ENCODE measurements at regions not wholly inside any gene's neighbourhood (a gene's known extent, or its start where the extent isn't known, plus 50 kb on each side); places are given as distances from the start of the nearest gene placed in this dataset.

DNA sequence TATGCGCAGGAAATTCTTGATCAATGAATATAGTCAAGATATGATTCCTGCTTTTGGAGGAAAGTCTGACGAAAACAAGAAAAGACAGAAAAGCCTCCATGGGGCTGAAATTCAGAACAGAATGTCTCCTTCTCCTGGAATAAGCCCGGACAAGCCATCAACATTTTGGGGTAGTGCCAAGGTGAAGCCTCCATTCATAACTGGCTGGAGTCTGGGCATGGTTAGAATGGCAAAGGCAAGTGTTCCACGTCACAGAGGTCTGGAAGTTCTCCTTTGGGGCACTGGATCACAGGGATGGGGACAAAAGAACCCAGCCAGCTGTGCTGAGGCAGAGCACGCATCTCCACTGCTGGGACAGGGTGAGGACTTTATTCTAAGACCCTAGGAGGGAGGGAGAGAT lies 505.7 kb downstream of the CMPK2 start:
- no peak for DNase-seq

DNA sequence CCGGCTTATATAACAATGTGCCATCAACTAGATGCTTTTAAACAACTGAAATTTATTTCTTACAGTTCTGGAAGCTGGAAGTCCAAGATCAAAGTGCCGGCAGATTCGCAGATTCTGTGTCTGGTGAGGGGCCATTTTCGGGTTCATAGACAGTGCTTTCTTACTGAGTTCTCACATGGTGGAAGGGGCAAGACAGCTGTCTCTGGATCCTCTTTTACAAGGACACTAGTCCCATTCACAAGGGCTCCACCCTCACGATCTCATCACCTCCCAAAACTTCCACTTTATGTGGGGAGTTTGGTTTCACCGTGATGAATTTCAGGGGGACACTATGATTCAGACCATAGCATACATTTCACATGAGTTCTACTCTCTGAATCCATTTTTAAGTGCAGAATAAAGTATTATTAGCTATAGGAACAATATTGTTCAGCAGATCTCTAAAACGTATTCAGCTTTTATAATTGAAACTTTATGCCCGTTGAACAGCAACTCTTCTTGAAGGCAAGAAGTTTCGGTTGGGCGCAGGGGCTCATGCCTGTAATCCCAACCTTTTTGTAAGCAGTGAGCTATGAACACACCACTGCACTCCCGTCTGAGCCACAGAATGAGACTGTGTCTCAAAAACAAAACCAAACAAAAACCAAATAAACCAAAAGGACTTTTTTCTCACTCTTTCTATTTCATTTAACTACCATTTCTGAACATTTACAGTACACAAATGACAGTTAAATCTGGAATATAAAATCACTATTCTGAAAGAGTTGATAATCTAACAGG lies 502.8 kb downstream of the CMPK2 start:
- no peak for DNase-seq

DNA sequence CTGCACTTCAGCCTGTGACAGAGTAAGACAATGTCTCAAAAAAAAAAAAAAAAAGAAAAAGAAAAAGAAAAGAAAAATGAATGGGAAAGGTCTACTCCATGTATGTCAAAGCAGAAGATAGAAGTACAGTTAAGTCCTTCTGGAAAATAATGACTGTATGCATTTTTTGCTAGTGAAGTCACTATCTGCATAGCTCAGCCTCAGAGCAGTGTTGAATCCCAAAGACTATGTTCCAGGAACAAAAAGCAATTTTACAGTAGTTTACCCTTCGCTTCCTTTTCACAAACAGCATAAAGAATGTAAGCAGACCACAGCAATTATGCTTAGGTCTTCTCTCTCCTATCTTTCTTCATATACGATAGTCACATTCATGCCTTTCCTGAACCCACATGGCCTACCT lies 497.4 kb downstream of the CMPK2 start:
- no peak for DNase-seq

DNA sequence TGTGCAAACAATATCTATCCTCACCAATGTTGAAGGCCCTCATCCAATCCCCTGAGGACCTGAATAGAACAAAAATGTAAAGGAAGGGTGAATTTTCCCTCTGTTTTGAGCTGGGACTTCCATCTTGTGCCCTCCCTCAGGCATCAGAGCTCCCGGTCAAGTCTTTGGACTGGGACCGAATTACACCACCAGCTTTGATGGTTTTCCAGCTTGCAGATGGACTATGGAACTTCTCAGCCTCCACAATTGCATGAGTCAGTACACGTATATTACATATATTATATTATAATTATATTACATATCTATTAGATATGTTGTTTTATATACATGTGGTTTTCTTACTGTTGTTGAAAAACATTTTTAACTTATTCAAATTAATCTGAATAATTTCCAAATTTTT lies 496.4 kb downstream of the CMPK2 start:
- DNase-seq = no peak

DNA sequence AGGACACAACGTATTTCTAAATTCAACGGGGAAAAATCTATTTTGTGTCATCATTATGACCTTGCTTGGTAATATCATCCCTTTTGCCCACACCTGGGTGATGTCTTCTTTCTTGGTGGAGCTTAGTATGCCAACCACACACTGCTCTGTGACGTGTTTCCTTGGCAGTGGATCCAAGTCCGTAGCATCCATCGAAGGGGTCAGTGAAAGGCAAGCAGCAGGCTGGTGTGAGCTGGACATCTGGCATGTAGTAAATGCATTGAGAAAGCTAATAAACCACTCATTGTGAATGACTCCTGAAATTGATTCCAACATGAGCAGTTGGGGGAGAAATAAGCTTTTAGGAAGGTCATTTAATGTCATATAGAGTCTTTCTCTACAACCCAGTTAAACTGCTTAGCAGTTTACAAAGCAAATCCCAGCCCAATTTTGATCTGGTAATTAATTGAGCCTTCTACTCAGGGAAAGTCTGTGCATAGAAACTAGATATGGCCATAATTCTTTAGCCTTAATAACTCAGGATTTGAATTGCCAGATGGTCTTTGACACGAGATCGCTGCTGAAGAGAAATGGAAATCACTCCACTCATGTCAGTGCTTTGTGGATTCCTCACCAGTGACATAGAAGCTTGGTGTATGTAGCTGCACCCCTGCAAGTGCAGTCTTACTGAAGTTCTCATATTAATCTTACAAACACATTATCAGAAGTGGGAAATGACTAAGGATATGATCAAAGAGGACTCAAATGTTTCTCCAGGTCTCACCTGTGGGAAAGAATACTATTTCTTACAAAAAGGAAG lies 494.8 kb downstream of the CMPK2 start:
- DNase-seq = no peak

DNA sequence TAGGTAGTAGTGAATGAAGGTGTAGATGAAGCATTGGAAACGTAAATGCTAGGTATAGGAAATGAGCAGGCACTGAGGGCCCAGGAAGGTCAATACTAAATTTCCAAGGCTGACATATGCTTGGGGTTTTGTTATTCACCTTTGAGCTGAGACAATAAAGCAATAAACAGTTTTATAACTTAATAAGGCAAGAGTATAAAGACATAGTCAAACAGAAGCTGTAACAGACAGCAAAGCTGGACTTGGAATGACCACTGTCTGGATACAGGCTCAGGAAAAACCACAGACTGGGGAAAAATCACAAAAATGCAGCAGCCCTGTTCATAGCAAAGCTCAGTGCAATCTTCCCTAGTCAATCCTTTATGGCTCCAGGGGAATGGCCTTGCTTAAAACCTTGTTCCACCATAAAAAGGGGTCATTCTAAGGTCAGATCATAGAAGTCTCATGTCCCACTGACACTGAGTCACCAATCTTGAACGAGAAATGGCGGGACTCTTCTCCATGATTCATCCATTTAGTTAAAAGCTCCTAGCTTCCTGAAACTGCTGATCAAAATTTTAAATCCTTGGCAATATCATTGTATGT lies 493.3 kb downstream of the CMPK2 start:
- no peak for DNase-seq

DNA sequence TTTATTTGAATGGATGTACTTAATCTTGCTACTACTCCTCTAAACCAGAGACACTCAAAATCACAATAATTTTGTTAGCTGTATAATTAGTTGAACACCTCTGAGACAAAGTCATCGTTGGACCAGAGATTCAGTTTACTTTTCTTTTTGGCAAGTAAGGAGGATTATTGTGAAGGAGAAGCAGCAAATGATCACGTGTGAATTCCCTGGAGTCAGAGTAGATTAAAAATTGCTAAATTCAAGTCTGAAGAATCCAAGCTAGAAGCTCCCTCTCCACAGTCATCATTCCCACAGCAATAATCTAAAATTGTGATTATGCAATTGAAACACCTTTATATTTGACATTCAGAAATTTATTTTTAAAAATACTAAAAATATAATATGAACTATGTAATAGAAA lies 484.4 kb downstream of the CMPK2 start:
- DNase-seq = no peak

DNA sequence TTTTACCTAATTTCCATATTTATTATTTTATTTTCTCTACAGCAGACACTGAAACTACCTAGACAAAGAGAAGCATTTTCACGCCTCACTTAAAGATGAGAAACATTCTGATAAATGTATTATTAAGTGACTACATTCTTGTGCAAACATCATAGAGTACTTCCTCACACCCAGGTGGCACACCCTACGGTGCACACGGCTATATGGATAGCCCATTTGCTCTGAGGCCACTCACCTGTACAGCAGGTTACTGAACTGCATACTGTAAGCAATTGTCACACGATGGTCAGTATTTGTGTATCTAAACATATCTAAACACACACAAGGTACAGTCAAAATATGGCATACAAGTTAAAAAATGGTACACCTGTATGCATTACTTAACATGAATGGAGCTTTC lies 481.4 kb downstream of the CMPK2 start:
- no peak for DNase-seq

DNA sequence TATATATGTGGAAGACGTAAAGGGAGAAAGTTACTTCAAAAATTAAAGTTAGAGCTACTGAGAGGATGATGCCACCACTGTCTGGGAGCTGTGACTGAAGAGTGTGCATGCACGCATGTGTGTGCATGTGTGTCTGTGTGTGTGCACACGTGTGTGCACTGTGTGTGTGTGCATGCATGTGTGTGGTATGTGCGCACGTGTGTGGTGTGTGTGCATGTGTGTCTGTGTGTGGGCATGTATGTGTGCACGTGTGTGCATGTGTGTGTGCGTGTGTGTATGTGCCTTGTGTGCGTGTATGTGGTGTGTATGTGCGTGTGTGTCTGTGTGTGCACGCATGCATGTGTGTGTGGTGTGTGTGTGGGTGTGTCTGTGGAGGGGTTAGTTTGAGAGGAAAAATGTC lies 473.4 kb downstream of the CMPK2 start:
- DNase-seq = no peak

DNA sequence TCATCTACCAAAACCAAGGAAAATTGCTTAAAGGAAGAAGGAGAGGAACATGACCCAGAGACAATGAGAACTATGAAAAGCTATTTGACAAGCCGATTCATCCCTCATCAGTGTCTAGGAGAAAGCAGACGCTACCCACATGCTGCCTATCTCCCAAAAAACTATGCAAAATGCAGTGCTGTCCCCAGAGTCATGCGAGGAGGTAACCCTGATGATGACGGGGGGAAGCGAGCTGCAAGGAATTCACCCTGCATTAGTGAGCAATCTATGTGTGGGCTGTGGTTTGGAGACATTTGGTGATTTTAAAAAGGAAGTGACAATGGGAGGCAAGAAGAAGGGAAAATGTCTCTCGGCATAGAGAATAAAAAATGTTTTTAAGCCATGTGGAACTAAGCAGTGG lies 472.7 kb downstream of the CMPK2 start:
- DNase-seq = no peak

DNA sequence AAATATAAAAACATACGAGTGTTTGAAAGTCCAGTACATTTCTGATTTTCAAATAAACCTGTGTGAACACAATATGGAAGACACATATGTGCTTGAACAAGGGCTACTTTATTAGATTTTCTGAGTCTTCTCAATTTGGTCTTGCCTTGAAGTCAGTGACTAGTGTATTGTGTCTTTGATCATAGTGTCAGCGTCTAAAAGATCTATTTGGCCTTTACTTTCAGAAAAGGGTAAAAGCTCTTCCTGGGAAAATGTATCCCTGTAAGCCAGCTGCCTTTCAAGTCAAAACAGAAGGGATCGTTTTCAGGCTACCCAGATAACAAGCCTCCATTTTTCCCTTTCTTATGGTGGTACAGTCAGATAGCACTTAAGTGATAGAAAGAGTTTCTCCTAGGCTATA lies 471.9 kb downstream of the CMPK2 start:
- DNase-seq = no peak

DNA sequence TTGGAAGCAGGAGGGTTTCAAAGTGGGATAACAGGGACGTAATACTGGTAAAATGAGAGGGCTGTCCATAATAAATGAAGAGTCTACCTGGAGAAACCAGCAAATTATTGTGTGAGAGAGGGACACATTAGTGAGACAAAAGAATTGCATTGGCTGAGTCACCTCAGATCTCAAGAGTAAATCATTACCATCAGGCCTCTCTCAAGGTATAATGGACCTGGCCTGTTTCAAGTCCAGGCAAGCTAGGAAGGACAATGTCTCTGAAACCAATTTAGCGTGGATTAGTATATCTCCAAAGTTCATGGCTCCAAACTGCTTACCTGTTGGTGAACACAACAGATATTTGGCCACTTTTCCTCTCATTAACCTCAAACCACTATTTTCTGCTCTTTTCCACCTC lies 471.4 kb downstream of the CMPK2 start:
- no peak for DNase-seq

DNA sequence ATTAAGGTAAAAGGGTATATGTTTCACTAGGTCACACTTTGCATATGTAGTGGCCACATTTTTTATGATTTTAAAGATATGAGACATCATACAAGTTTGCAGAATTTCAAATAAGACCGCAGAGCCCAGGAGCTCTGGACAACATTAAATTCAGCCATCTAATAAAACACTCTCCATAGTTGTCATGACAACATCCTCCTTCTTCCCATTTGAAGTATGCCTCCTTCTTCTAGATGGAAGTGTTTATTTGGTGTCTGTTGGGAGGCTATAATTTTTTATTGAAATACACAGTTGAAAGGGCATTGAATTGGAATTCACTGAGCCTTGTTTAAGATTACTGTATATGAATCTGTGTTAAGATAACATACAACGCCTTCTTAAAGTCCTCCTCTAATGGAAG lies 467.3 kb downstream of the CMPK2 start:
- peak; percentile 13 for DNase-seq

DNA sequence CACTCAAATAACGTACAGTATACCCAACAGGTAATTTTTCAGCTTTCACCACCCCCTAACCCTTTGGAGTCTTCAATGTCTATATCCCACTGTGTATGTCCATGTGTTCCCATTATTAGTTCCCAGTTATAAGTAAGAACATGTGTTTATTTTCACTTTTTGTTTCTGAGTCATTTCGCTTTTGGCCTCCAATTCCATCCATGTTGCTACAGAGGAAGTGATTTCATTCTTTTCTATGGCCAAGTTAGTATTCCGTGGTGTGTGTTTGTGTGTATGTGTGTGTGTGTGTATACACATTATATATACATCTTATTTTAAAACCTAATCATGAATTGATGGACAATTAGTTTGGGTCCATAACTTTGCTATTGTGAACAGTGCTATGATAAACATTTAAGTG lies 464.4 kb downstream of the CMPK2 start:
- no peak for DNase-seq

DNA sequence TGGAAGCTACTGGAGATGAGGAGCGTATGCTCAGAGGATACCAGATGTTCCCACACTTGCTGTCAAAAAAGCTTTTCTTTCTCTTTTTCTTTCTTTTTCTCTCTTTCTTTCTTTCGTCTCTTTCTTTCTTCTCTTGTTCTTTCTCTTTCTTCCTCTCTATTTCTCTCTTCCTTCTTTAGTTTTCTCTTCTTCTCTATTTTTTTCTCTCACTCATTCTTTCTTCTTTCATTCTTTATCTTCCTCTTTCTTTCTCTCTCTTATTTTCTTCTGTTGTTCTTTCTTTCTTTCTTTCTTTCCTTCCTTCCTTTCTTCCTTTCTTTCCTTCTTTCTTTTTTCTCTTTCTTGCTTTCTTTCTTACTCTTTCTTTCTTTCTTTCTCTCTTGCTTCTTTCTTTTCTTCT lies 457.6 kb downstream of the CMPK2 start:
- DNase-seq = no peak

DNA sequence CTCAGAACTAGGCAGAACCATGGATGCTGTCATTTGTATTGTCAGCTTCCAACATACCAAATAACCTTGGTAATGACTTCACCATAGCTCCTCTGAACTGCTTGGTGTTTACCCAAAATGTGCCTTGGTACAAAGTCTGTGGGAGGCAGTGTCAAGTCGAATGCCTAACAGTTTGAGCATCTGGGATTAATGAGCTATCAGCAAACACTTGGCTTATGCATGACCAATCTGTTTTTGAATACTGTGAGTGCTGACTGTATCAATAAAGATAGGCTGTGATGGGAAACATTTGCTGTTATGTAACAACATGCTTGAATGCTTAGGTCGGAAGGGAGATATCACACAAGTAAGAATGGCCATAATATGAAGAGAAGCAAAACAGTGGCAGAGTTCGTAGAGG lies 455.4 kb downstream of the CMPK2 start:
- no peak for DNase-seq

DNA sequence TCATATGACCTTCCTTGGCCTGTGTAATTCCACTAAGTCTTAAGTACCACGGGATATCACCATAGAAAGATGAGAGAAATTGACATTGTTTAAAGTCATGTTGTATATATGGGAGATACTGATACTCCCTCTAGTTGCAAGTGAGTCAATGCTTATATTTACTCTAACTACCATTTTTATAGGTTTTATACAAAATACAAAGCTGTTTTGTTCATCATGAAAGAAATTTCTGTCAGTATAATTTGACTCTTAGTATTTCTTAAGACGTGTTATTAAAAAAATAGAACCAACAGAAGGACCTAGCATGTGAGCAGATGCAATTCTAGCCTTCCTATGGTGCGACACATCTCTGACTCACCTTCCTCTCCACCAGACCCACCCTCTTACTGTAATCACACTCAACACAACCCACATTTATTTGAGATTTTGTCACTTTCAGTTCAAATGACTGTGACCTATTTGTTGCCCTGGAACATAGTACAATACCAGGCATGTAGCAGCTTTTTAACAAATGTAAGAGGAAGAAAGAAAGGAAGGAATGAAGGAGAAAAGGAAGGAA lies 453.1 kb downstream of the CMPK2 start:
- DNase-seq = no peak

DNA sequence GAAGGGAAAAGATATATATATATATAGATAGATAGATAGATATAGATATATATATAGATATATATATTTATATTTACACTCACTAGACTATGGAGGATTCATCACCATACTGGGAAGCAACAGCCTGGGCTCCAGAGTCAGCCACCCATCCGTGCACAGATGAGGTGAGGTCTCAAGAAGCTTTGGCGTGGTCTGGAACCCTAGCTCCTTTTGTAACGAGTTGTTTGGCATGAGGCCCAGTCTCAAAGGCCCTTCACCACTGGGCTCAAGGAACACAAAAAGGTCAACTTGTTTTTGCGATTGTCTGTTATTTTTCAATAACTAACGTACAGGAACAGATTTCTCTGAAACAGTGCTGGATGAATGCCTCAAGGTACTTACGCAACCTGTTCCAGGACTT lies 448.7 kb downstream of the CMPK2 start:
- no peak for DNase-seq

DNA sequence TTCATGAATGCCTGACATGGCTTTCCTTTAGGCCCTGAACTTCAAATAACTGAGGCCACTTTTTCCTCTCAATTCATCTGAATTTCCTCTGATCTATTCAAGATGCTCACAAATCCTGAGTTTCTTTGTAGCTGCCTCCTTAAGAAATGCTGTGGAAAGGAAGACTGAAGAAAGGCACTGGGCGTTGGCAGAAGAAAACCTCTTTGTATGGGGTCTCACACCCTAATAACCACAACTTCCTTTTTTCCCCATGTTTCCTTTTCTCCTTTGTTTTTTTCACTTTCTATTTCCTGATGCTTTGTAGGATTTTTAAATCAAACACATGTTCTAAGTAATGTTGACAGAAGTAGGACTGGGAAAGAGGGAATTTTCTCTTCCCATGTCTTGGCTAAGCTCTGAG lies 447.4 kb downstream of the CMPK2 start:
- DNase-seq = no peak

DNA sequence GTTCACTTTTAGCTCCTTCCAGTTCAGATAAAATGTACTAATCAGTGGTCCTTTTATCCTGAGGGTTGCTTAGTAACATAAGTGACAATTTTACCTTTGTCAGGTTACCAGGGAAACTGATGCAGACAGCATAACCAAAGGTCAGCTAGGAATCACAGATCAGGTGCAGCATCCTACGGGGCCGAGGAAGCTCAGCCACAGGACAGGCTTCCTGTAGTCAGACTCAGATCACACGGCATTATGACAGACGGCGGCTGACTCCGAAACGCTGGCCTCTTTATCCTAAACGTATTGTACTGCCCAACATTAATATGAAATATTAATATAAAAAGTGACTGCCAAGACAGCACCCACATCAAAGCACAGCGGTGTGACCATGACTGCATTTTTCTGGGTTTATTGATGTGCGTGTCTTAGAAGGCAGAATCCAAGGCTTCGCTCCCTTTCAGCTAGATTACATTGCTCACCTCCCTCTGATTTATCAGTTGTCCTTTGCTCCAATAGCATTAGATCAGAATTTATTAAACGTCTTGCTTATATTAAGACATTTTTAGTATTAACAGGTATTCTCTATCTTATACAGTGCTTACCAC lies 444.5 kb downstream of the CMPK2 start:
- no peak for DNase-seq

DNA sequence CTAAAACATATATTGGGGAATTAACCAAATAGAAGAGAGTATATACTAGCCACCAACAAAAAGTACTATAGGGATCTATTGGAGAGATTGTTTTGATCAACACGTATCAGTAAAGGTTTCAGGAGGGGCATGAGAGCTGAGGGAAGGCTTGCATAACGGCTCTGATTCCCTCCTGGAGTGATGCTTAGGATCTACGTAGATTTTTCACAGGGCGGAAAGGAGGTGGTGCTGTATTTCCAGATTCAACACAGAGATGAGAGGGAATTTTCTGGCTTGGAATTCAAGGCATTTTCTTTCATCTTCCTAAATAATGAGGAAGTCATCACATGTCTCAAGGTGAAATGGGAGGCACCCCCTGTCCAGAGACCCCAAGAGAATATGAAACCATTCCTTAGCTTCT lies 443.8 kb downstream of the CMPK2 start:
- no peak for DNase-seq

DNA sequence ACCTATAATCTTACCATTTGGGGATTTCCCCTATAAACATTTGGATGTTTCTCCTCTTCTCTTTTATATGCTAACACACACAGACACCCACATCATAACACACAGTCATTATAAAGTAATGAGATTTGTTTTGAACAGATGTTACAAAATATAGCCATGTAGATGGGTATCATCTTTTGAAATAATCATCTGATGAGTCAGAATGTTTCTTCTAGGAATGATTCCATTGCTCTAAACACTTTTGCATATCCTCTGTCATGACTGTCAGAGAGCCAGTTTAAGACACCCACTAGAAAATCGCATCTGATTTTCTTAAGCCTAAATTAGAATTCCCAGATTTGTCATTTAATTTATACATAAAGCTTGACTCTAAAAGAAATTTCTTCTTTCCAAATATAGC lies 442.6 kb downstream of the CMPK2 start:
- no peak for DNase-seq

DNA sequence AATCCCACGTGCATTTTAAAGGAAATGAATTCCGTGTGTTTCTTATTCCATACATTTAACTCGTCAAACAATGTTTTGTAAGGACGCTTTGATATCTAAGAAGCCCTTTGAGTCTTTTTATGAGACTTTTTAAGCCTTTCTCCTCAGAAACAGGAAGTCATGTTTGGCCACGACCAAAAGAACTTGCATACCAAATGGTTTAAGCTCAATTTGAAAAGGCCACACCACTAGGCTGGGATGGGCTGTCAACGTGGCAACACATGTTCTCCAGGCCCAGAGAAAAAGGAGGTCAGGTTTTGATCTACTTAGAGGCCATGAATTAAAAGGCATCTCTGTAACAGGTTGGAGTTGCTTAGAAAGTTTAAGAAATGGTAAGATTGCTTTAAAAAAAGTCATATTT lies 441.8 kb downstream of the CMPK2 start:
- no peak for DNase-seq

DNA sequence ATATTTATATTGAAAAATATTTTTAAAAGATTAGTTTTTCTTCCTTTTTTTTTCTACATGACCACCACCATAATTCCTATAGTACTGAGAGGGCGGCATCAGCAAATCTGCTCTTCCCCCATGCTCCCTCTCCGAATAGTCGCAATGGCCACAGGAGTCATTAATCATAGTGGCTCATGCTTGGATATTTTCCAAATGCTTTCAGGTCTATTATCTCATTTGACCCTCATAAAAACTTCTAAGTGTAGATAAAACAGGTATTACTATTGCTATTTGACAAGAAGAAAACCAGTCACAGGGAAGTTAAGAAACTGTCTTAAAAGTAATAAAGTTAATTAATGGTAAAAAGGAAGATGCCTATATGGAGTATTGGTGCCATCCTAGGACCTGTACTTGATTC lies 440.7 kb downstream of the CMPK2 start:
- DNase-seq = no peak
